Chondrocyte (in vitro differentiated cells): ENCODE measurements at regions not wholly inside any gene's neighbourhood (a gene's known extent, or its start where the extent isn't known, plus 50 kb on each side); places are given as distances from the start of the nearest gene placed in this dataset.

Source experiments
- DNase-seq: peaks from one replicate; pipeline ENCODE4 v3.0.0; 2021; ENCODE audit warnings: mixed read lengths, low spot score
- H3K27ac Mint-ChIP-seq: one replicate; pipeline ENCODE4 v1.8.0; 2021; ENCODE audit warnings: mild to moderate bottlenecking, moderate library complexity, mixed read lengths; ENCODE audit not compliant: unreplicated experiment
- H3K27me3 Mint-ChIP-seq: 2 replicates; pipeline ENCODE4 v1.8.0; 2021; ENCODE audit warnings: low read depth, mixed read lengths
- H3K36me3 Mint-ChIP-seq: 2 replicates; pipeline ENCODE4 v1.8.0; 2021; ENCODE audit warnings: low read depth, mixed read lengths
- H3K4me1 Mint-ChIP-seq: 2 replicates; pipeline ENCODE4 v1.8.0; 2021; ENCODE audit warnings: low read depth, mild to moderate bottlenecking, mixed read lengths
- H3K4me3 Mint-ChIP-seq: one replicate; pipeline ENCODE4 v1.8.0; 2021; ENCODE audit warnings: mild to moderate bottlenecking, moderate library complexity, mixed read lengths; ENCODE audit not compliant: unreplicated experiment
- H3K9me3 Mint-ChIP-seq: 2 replicates; pipeline ENCODE4 v1.8.0; 2021; ENCODE audit warnings: low read depth, mixed read lengths
- TF ChIP-seq, protein P1 (sequence below): fragments of 200-600 bp; sonication (generic); IDR thresholded peaks from 2 replicates; pipeline ENCODE4 v1.5.0; 2021; ENCODE audit warnings: antibody characterized with exemption, mild to moderate bottlenecking, moderate library complexity

DNA sequence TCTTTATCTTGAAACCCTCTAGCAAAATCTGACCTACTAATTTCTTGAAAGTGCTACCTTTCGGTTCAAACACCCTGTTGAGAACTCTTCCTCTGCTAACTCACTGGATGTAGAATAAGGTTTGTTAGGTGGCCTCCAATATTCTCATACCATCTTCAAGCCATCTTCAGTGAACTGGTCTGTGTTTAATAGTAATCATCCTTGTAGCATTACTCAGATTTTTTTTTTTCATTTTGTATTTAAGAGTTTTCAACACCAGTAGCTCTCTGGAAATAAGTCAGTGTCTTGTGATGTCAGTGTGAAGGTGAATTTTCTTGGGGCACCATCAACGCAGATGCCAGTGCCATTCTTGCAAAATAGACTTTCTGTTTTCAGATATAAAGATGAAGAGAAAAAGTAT is 140.6 kb upstream of the AHI1 start:
- H3K4me1 Mint-ChIP-seq = no peaks in the 10 kb centered on the region
- H3K27ac Mint-ChIP-seq = no peak overlapping the region
- peaks cover 20% of the 10 kb centered on the region for H3K27me3 Mint-ChIP-seq
- no peak for DNase-seq
- H3K9me3 Mint-ChIP-seq = no peaks in the 10 kb centered on the region
- TF ChIP-seq, protein P1, sequence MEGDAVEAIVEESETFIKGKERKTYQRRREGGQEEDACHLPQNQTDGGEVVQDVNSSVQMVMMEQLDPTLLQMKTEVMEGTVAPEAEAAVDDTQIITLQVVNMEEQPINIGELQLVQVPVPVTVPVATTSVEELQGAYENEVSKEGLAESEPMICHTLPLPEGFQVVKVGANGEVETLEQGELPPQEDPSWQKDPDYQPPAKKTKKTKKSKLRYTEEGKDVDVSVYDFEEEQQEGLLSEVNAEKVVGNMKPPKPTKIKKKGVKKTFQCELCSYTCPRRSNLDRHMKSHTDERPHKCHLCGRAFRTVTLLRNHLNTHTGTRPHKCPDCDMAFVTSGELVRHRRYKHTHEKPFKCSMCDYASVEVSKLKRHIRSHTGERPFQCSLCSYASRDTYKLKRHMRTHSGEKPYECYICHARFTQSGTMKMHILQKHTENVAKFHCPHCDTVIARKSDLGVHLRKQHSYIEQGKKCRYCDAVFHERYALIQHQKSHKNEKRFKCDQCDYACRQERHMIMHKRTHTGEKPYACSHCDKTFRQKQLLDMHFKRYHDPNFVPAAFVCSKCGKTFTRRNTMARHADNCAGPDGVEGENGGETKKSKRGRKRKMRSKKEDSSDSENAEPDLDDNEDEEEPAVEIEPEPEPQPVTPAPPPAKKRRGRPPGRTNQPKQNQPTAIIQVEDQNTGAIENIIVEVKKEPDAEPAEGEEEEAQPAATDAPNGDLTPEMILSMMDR = no peak
- H3K36me3 Mint-ChIP-seq = no peaks in the 10 kb centered on the region
- no peak overlapping the region for H3K4me3 Mint-ChIP-seq

DNA sequence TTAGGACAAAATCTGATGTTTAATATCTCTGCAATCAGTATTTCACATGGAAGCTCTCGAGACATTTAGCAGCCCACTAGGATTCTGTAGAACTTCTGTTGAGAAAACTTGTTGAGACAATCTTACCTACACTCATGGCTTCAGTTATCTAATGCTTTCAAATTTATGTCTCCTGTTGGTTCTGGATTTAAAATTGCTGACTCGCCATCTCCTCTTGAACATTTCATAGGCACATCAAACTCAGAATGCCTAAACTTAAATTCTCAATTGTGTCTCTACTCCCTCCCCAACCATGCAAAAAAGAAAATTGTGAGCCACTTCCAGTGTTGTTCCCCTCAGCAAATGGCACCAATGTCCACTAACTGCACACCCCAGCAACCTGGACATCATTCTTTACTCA is 142.5 kb upstream of the AHI1 start:
- H3K9me3 Mint-ChIP-seq = no peaks in the 10 kb centered on the region

DNA sequence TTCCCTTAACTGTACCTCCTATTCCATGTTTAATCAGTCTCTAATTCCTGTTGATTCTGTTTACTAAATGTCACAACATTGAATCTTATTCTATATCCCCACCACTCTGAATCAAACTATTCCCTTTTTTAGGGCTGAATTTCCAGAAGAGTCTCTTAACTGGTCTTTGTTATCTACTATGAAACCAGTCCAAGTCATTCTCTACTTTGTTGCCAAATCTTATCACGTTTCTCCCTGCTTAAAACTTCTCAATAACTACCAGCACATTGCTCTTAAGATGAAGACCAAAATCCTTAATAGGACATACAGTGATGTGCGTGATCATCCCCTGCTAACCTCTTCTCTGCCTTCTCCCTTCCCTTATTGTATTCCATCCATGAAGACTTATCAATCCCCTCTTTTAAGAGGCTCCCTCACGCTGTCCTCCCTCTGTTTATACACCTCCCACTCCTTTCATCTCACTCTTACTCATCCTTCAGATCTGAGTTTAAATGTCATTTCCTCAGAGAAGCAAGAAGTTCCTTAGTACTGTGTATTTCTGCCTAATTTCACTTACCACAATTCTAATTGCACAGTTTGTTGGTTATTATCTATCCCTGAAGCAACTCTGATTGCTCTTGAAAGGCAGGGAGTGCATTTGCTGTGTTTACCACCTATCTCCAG is 143.0 kb upstream of the AHI1 start:
- peaks cover 14% of the 10 kb centered on the region for H3K27me3 Mint-ChIP-seq
- no peak for DNase-seq
- H3K27ac Mint-ChIP-seq = no peak overlapping the region
- no peaks in the 10 kb centered on the region for H3K9me3 Mint-ChIP-seq
- TF ChIP-seq, protein P1 = no peak
- H3K4me3 Mint-ChIP-seq = no peak overlapping the region
- no peaks in the 10 kb centered on the region for H3K4me1 Mint-ChIP-seq
- no peaks in the 10 kb centered on the region for H3K36me3 Mint-ChIP-seq

More for the DNA sequence above, 142.5 kb upstream of the AHI1 start:
- peaks cover 14% of the 10 kb centered on the region for H3K27me3 Mint-ChIP-seq
- no peaks in the 10 kb centered on the region for H3K36me3 Mint-ChIP-seq
- DNase-seq = no peak
- H3K27ac Mint-ChIP-seq = no peak overlapping the region
- H3K4me1 Mint-ChIP-seq = no peaks in the 10 kb centered on the region
- no peak overlapping the region for H3K4me3 Mint-ChIP-seq
- TF ChIP-seq, protein P1 = no peak

DNA sequence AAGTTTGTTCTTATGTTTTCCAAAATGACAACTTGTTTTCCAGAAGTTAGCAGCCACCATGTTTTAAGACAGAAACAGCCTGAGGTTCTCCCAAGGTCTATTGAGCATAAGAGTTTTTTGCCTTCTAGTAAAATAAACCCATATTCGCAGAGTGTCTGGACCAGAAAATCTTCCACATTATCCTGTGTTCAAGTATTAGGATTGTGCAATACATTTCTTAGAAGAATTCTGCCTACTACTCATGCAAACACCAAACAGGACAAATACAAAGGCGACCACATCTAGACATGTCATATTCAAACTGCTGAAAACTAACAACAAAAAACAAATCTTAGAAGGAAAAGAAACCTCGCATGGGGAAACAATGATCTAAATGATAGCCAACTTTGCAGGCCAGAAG is 145.4 kb upstream of the AHI1 start:
- Mint-ChIP-seq H3K9me3 (peaks cover 6% of the 10 kb centered on the region), H3K27ac (no peak overlapping the region), H3K4me1 (no peaks in the 10 kb centered on the region), H3K36me3 (no peaks in the 10 kb centered on the region), H3K4me3 (no peak overlapping the region), H3K27me3 (peaks cover 8% of the 10 kb centered on the region)
- no peak for DNase-seq
- TF ChIP-seq, protein P1 = no peak

DNA sequence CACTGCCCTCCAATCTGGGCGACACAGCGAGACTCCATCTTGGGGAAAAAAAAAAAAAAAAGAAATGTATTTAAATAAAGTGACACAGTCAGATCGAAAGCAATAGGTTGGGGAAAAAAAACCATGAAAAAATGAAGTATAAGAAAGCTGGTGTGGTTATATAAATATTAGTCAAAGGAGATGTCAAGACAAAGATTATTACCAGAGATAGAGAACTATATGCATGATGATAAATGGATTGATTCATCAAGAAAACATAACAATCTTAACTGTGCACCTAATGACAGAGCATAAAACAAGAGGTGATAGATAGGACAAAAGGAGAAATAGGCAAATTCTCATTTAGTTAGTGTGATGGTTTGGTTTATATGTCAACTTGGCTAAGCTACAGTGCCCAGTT is 146.9 kb upstream of the AHI1 start:
- Mint-ChIP-seq H3K36me3 (peaks cover 2% of the 10 kb centered on the region), H3K4me3 (no peak overlapping the region), H3K9me3 (peaks cover 9% of the 10 kb centered on the region), H3K27me3 (peaks cover 8% of the 10 kb centered on the region), H3K27ac (no peak overlapping the region), H3K4me1 (no peaks in the 10 kb centered on the region)
- TF ChIP-seq, protein P1 = no peak
- no peak for DNase-seq
